ENCODE measurements at regions not wholly inside any gene's neighbourhood (a gene's known extent, or its start where the extent isn't known, plus 50 kb on each side); places are given as distances from the start of the nearest gene placed in this dataset.

DNA sequence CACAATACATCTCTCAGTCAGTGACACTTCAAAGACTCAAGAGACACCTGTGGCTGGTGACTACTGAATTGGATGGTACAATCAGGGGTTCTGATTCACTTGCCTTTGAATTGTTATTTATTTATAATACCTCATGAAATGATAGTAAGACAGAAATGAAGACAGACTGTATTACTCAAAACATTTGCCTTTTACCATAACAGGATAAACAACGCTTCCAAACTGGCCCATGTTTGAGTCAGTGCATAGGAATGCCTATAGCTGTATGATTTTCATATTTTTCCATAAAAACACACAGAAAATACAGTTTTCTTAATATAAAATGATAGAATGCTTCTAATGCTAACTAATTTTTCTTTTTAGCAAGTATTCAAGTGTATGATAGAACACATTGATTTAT is 59.5 kb upstream of the FGF14 start:
- no peak for TF ChIP-seq POLR2AphosphoS5 (IDR thresholded peaks at IDR 0.05; ENCODE audit: low read depth, low read length)
- no peak for TF ChIP-seq CTCF (IDR thresholded peaks at IDR 0.05)
- TF ChIP-seq TAF1 (IDR thresholded peaks at IDR 0.05; ENCODE audit: borderline replicate concordance, low read depth, low read length), result no peak
- TF ChIP-seq, protein P1, sequence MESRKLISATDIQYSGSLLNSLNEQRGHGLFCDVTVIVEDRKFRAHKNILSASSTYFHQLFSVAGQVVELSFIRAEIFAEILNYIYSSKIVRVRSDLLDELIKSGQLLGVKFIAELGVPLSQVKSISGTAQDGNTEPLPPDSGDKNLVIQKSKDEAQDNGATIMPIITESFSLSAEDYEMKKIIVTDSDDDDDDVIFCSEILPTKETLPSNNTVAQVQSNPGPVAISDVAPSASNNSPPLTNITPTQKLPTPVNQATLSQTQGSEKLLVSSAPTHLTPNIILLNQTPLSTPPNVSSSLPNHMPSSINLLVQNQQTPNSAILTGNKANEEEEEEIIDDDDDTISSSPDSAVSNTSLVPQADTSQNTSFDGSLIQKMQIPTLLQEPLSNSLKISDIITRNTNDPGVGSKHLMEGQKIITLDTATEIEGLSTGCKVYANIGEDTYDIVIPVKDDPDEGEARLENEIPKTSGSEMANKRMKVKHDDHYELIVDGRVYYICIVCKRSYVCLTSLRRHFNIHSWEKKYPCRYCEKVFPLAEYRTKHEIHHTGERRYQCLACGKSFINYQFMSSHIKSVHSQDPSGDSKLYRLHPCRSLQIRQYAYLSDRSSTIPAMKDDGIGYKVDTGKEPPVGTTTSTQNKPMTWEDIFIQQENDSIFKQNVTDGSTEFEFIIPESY (IDR thresholded peaks at IDR 0.05; ENCODE audit: borderline replicate concordance, low read depth), result no peak
- TF ChIP-seq EP300 (IDR thresholded peaks at IDR 0.05; ENCODE audit: borderline replicate concordance in 1 of 2, low read depth in 1 of 2, low read length in 1 of 2), result no peak
- TF ChIP-seq SMC3 (IDR thresholded peaks at IDR 0.05; ENCODE audit: low read depth, low read length), result no peak
- no peak for TF ChIP-seq RCOR1 (IDR thresholded peaks at IDR 0.05; ENCODE audit: low read length)
- TF ChIP-seq NFIC (IDR thresholded peaks at IDR 0.05; ENCODE audit: borderline replicate concordance), result no peak
